ENCODE measurements at regions not wholly inside any gene's neighbourhood (a gene's known extent, or its start where the extent isn't known, plus 50 kb on each side); places are given as distances from the start of the nearest gene placed in this dataset.

- ChIA-PET CTCF (no interaction called here), POLR2A (no interaction called here)
- no peak for TF ChIP-seq ZNF384 (IDR thresholded peaks at IDR 0.05)
- no peak for TF ChIP-seq FOXK2 (IDR thresholded peaks at IDR 0.05)
- no peak for TF ChIP-seq FOXA1 (IDR thresholded peaks at IDR 0.05)
- no peak for TF ChIP-seq PKNOX1 (IDR thresholded peaks at IDR 0.05)
- TF ChIP-seq HDGF (IDR thresholded peaks at IDR 0.05; ENCODE audit: borderline replicate concordance), result no peak
- TF ChIP-seq CTBP1 (IDR thresholded peaks at IDR 0.05; ENCODE audit: borderline replicate concordance), result no peak
- no peak for DNase-seq (ENCODE audit: extremely low spot score)
Observed at GRCh38 chr4:123832173-123833026, 435.8 kb downstream of the SPRY1 start.

GRCh38 chr4:123833171-123833643 is 436.6 kb downstream of the SPRY1 start:
- ChIA-PET CTCF (interaction anchor here (0.6 kb wide), 1 partner anchor 12 kb away, joined by 3 read pairs; no protein-coding TSS in a partner anchor), POLR2A (no interaction called here)
- TF ChIP-seq BHLHE40 (IDR thresholded peaks at IDR 0.05; ENCODE audit: borderline replicate concordance), result no peak
- no peak for TF ChIP-seq CTBP1 (IDR thresholded peaks at IDR 0.05; ENCODE audit: borderline replicate concordance)
- TF ChIP-seq L3MBTL2 (conservative IDR thresholded peaks at IDR 0.05), result no peak
- TF ChIP-seq HDGF (IDR thresholded peaks at IDR 0.05; ENCODE audit: borderline replicate concordance), result no peak
- TF ChIP-seq SUZ12 (IDR thresholded peaks at IDR 0.05), result no peak
- TF ChIP-seq FOXK2 (IDR thresholded peaks at IDR 0.05), result no peak
- no peak for TF ChIP-seq FOXA1 (IDR thresholded peaks at IDR 0.05)
- TF ChIP-seq ARNT (IDR thresholded peaks at IDR 0.05), result no peak
- TF ChIP-seq TARDBP (IDR thresholded peaks at IDR 0.05), result no peak
- no peak for TF ChIP-seq NFRKB (IDR thresholded peaks at IDR 0.05)
- no peak for TF ChIP-seq FOXM1 (IDR thresholded peaks at IDR 0.05; ENCODE audit: borderline replicate concordance)
- TF ChIP-seq ELF4 (IDR thresholded peaks at IDR 0.05), result no peak
- no peak for TF ChIP-seq LEF1 (IDR thresholded peaks at IDR 0.05; ENCODE audit: borderline replicate concordance)
- DNase-seq (ENCODE audit: extremely low spot score), result no peak

- DNase-seq (ENCODE audit: extremely low spot score), result no peak
- ChIA-PET CTCF (no interaction called here), POLR2A (no interaction called here)
- TF ChIP-seq HDGF (IDR thresholded peaks at IDR 0.05; ENCODE audit: borderline replicate concordance) (no peak), ELF4 (IDR thresholded peaks at IDR 0.05) (no peak), ZNF384 (IDR thresholded peaks at IDR 0.05) (no peak), LEF1 (IDR thresholded peaks at IDR 0.05; ENCODE audit: borderline replicate concordance) (no peak), NFRKB (IDR thresholded peaks at IDR 0.05) (no peak), FOXA1 (IDR thresholded peaks at IDR 0.05) (no peak), PKNOX1 (IDR thresholded peaks at IDR 0.05) (no peak)
Observed at GRCh38 chr4:123835831-123836590, 439.4 kb downstream of the SPRY1 start.

- ChIA-PET POLR2A (no interaction called here), CTCF (interaction anchor here (0.6 kb wide), 1 partner anchor 1853 kb away, joined by 3 read pairs; no protein-coding TSS in a partner anchor)
- no peak for TF ChIP-seq TARDBP (IDR thresholded peaks at IDR 0.05)
- TF ChIP-seq FOXK2 (IDR thresholded peaks at IDR 0.05), result no peak
- TF ChIP-seq LEF1 (IDR thresholded peaks at IDR 0.05; ENCODE audit: borderline replicate concordance), result no peak
- no peak for TF ChIP-seq CTBP1 (IDR thresholded peaks at IDR 0.05; ENCODE audit: borderline replicate concordance)
- TF ChIP-seq ARNT (IDR thresholded peaks at IDR 0.05), result no peak
- TF ChIP-seq FOXA1 (IDR thresholded peaks at IDR 0.05), result no peak
- no peak for TF ChIP-seq FOXM1 (IDR thresholded peaks at IDR 0.05; ENCODE audit: borderline replicate concordance)
- TF ChIP-seq L3MBTL2 (conservative IDR thresholded peaks at IDR 0.05), result no peak
- no peak for TF ChIP-seq PKNOX1 (IDR thresholded peaks at IDR 0.05)
- TF ChIP-seq HDGF (IDR thresholded peaks at IDR 0.05; ENCODE audit: borderline replicate concordance), result no peak
- TF ChIP-seq SP1 (IDR thresholded peaks at IDR 0.05), result no peak
- TF ChIP-seq ELF4 (IDR thresholded peaks at IDR 0.05), result no peak
- TF ChIP-seq BHLHE40 (IDR thresholded peaks at IDR 0.05; ENCODE audit: borderline replicate concordance), result no peak
- TF ChIP-seq SUZ12 (IDR thresholded peaks at IDR 0.05), result no peak
- TF ChIP-seq ZNF384 (IDR thresholded peaks at IDR 0.05), result no peak
- no peak for TF ChIP-seq NFRKB (IDR thresholded peaks at IDR 0.05)
- no peak for DNase-seq (ENCODE audit: extremely low spot score)
Observed at GRCh38 chr4:123836851-123837595, 440.4 kb downstream of the SPRY1 start.

- DNase-seq (ENCODE audit: extremely low spot score), result no peak
- ChIA-PET CTCF (no interaction called here), POLR2A (no interaction called here)
- TF ChIP-seq FOXK2 (IDR thresholded peaks at IDR 0.05), result no peak
- TF ChIP-seq BHLHE40 (IDR thresholded peaks at IDR 0.05; ENCODE audit: borderline replicate concordance), result no peak
Observed at GRCh38 chr4:123838474-123838873, 441.9 kb downstream of the SPRY1 start.
